GM19239 (cell line): ENCODE measurements at regions not wholly inside any gene's neighbourhood (a gene's known extent, or its start where the extent isn't known, plus 50 kb on each side); places are given as distances from the start of the nearest gene placed in this dataset.
"Not testable (repeated sequence)": the region's sequence is repeated elsewhere in the genome, so short reads cannot be mapped to it uniquely, and the experiment has no call there.

Experiments used
- DNase-seq: peaks from one replicate; pipeline ENCODE4 v3.0.0; 2011; ENCODE audit warnings: low spot score; ENCODE audit not compliant: insufficient read length
- FAIRE-seq: peaks from 2 replicates; lab custom pipeline; 2011; peaks lifted over from hg19 to GRCh38; lab: Jason Lieb, UNC

DNA sequence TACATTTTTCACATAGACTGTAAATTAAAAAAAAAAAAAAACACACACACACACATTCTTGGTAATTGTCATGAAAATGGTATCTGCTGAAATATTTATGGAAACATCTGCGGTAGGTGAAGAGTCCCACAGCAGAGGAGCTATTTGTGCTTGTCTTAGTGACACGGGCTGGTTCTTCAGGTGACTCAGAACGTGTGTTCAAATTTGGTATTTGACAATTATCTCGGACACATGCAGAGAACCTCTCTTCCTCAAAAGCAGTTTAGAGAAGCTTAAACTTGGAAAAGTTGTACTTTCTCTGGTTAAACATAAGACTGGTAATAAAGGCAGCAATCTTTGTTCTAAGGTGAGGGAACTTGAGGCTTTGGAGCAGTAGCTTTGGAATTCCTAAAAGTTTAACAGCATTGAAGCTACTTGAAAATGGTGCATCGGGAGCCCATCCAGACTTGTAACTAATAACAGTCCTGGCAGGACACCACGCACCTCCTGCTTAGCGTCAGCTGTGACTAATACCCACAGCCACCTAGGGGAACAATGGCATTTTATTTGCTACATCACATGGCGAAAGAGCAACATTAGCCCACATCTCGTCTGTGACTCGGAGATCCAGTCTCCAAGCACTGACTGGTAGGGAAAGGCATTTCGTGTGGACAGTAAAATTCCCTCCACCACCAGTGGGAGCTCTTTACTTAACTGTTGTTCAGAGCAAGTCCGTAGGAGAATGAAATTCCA lies 1505.1 kb upstream of the SLC10A2 start:
- FAIRE-seq: no peak
- DNase-seq: no peak

DNA sequence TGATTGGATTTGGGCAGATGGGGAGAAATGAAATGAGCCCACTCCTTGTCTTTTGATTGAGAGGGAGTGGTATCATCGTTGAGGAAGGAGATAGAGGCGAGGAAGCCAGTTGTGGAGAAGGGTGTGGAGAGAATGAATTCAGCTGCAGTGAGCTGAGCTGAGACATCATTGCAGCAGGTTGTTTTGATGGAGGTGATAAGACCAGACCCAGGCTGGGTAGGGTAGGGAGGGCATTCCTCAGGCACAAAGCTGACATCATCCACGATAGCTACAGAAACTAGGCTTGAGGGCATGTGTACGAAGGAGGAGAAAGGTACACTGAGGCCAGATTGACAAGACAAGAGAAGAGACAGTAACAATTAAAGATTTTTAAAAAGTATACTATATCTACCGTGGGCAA lies 1500.9 kb upstream of the SLC10A2 start:
- no peak for DNase-seq
- no peak for FAIRE-seq

DNA sequence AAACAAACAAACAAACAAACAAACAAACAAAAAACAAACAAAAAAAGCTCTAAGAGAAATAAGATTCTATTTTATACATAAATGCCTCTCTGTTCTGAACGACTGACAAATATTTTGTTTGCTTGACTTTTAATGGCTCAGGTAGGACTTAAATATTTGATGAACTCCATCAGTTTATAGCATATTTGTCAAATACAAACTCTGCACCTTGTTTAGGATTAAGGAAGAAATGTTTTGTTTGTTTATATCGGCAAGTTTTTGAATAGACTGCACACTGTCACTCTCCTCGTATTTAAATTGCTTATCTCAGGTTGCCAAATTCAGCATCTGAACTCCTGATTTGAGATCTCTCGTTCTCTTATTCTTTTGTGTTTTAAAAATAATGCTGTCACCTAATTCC lies 1499.7 kb upstream of the SLC10A2 start:
- no peak for DNase-seq
- FAIRE-seq: no peak

DNA sequence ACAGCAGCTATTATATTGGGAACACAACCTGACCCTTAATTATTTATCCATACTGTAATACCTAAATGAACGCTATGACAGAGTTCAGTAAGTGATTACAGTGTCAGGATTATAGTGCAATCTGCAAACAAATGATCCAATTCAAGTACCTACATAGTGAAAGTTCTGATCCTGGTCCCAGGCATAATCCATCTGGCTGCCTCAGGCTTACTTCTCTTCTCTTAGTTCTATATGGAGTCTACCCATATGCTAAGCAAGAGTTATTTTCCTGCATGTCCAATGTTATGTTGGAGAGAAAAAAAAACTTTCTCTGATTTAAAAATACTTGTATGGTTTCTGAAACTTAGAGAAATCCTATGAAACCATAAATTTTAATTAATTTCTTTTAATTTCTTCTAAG lies 1487.7 kb upstream of the SLC10A2 start:
- FAIRE-seq: no peak

DNA sequence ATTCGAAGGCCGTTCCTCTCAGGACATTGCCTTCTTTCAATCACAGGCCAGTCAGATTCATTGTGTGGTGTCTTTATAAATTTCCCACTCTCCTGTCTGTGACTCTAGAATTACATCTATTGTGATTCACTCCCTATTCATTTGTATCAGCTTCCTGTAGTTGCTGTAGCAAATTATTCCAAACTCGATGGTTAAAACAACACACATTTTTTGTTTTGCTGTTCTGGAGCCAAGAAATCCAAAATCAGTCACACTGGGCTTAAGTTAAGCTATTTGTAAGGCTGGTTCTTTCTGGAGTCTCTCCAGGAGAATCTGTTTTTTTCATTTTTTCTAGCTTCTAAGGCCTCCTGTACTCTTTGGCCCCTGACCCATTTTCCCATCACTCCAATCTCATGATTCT lies 1487.0 kb upstream of the SLC10A2 start:
- DNase-seq: no peak
- FAIRE-seq: no peak

More for the DNA sequence above, 1487.7 kb upstream of the SLC10A2 start:
- no peak for DNase-seq

DNA sequence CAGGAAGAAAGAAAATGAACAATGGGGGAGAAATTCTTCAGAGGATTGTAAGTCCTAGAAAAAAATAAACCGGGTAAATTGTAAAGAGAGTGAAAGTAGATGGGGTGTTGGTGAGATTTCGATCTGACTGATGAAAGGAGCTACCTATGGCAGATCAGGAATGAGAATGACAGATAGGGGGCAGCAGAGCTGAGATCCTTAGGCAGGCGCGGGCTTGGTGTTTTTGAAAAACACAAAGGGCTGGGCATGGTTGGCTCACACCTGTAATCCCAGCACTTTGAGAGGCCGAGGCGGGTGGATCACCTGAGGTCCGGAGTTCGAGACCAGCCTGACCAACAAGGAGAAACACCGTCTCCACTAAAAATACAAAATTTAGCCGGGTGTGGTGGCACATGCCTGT lies 1468.6 kb upstream of the SLC10A2 start:
- no peak for DNase-seq
- no peak for FAIRE-seq

DNA sequence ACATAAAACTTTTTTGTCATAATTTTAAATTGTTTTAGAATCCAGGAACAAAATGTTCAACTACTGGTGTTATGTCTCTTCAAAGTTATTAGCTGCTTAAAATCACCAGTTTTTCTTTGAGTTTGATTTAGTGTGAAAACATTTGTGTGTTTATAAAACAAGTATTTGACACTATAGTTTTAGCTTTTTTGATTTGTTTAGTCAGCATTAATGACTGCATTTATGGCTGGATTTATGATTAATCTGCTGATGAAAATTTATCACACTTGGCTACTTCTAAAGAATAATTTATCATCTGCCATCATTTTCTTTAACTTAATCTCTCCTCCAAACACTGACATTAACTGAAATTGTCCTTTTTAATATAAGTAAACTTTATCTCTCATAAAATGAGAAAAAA lies 1465.9 kb upstream of the SLC10A2 start:
- FAIRE-seq: no peak
- no peak for DNase-seq

DNA sequence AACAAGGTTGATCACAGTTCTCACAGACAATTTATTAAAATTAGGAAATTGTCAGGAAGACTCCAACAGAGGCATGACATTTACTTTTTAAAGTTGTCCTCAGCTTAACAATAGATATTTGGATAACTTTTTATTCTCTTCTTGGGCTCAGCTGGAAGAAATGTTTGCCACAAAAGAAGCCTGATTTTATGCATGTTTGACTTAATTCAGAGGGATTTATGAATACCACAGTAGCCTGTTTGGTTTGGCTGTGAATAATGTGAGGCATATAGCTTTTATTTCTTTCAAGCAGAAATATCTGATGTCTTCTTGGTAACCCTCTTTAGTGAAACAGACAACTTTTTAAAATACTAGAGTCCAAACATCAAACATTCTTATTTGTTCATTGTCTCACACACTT lies 1464.5 kb upstream of the SLC10A2 start:
- FAIRE-seq (no peak), DNase-seq (no peak)

DNA sequence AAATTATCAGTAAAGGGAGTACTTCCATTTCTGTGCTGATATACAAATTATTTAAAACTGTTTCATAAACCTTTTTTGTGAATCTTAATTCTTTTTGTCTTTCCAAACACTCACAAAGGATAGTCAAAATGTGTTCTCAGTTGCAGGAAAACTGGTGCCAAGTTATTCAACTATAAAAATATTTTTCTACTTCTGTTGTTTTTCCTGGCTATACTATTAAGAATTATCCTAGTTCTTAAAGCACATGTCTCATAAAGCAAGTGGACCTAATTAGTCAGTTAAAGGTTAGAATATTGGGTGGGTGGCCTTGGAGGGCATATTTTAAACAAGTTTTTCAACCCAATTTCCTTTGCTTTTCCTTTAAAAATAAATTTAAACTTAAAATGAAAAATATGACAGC lies 1460.3 kb upstream of the SLC10A2 start:
- no peak for DNase-seq
- FAIRE-seq: no peak

DNA sequence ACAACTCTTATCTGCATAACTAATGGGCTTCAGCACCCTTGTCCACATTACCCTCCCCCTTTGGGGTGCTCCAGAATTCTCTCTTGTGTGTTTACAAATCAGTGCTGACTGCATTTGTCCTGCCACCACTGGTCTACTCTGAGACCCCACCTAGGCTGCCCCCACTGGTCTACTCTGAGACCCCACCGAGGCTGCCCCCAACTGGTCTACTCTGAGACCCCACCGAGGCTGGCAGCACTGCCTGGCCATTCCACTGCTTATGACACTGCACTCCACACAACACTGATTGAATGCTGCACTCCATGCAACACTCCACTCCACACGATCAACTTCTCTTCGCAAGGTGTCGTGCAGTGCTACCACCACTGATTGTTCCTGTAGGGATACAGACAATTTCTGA lies 1459.2 kb upstream of the SLC10A2 start:
- DNase-seq (no peak), FAIRE-seq (no peak)

DNA sequence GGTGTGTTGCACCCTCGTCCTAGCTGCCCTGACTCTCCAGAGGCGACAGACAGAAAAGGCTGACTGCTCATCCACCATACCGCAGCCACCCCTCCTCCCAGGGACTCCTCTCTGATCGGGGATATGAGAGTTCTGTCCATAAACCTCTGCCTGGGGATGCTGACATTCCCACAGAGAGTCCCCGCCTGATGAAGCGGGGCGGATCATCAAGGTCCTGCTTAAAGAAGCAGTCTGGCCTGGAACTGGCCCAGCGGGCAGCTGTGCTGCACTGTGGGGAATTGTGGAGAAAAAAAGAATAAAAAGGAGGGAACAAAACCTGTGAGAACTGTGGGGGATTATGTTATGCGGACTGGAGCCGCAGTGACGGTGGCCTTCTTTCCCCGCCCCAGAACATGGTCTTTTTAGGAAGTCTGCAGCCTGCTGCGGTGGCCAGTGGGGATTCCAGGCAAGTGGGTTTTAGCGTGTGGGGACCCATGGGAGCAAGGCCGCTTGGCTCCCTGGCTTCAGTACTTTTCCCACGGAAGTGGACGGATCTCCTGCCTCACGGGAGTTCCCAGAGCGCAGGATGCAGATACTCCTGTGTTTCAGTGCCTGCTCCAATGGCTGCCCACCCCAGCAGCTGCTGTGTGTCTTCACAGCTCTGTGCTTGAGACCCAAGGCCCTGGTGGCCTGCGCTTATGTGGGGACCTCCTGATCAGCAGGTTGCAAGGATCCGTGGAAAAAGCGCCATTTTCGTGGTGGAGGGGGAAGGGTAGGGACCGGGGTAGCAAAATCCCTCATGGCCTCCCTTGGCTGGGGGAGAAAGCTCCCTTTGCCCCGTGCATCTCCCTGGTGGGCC lies 1456.2 kb upstream of the SLC10A2 start:
- no peak for DNase-seq
- FAIRE-seq: no peak

DNA sequence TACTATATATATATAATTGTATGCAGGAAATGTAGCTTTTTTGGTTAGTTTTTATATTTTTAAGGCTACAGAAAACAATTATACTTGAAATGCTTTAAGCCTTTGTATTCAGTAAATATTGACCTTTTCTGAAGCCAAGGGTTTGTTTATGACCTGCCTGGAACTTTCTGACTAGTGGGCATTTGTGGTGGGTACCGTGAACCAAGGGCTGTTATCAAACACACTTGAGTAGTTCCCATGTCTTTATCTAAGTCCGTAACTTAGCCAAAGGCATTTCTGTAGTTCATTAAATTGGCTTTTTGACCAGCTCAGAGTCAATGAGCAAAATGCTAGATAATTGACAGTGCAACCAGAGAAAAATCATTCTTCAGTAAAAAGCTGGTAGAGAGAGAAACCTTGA lies 1444.2 kb upstream of the SLC10A2 start:
- no peak for FAIRE-seq
- no peak for DNase-seq

DNA sequence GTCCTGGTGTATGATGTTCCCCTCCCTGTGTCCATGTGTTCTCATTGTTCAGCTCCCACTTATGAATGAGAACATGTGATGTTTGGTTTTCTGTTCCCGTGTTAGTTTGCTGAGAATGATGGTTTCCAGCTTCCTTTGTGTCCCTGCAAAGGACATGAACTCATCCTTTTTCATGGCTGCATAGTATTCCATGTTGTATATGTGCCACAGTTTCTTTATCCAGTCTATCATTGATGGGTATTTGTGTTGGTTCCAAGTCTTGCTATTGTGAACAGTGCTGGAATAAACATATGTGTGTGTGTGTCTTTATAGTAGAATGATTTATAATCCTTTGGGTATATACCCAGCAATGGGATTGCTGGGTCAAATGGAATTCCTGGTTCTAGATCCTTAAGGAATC lies 1427.3 kb upstream of the SLC10A2 start:
- DNase-seq, FAIRE-seq: not testable (repeated sequence)

DNA sequence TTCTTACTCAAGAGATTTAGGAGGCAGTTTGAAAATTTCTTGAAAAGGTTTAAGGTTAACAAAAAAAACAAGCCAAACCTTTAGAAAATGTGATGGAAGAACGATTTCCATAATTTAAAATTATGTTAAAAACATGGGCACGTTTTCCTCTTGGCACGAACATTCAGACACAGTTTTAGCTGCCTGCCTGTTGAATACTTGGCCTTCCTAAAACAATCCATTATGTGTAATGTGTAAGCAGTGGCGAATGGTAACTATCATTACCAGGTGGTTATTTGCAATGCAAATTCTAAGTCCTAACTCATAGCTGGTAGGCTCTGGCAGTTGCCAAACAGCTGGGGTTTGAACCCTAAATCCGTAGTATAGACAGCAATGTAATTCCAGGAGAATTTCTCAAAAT lies 1425.7 kb upstream of the SLC10A2 start:
- DNase-seq: no peak
- FAIRE-seq: no peak

DNA sequence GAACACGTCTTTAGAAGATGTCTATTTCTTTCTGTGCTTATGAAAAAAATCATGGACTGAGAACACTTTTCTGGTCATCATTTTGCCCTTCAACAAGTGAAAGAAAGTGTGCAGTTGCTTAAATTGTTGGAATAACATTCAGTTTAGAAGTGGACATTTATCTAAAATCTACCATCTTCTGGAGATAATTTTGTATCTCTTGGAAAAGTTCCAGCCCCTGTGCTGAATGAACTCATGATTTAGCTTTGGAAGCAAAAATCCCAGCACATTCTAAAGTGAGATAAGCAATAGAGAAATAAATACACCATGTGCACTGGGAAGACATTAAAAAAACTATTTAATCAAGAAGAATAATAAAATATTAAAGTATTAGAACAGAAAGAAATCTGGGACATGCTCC lies 1420.8 kb upstream of the SLC10A2 start:
- FAIRE-seq (no peak), DNase-seq (no peak)

DNA sequence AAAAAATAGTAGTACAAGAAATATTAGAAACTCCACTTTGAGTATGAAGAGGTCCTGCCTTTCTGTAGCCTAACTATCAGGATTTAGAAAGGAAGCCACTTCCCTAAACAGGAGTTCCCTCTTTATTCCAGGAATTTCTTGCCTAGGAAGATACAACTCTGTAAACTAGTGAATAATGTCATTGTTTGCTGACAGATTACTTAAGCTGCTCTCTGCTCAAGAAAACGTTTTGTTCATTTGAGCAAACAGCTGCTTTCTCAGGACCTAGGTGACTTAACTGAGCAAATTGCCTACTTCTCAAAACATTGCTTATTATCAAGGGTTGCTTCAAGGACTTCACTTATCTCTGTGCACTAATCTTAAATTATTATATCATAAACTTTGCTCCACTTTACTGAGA lies 1419.4 kb upstream of the SLC10A2 start:
- FAIRE-seq: no peak

DNA sequence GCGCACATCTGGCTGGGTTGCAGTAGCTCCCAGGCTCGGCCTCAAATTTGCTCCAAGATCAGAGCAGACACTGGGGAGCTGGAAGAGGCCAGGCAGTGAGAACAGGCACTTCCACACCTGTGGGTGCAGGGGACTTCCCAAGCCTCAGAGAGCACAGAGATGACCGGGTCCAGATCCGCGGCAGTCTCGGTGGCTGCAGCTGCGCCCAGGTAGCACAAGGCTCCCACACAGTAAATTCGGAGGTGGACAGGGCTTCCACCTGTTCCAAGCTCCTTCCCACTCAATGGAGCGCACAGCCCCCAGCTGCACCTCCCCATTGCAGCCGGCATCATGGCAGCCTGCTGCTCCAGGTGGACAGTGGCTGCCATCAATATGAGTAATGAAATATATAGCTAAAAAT lies 1417.4 kb upstream of the SLC10A2 start:
- DNase-seq (no peak), FAIRE-seq (no peak)

More for the DNA sequence above, 1419.4 kb upstream of the SLC10A2 start:
- no peak for DNase-seq

DNA sequence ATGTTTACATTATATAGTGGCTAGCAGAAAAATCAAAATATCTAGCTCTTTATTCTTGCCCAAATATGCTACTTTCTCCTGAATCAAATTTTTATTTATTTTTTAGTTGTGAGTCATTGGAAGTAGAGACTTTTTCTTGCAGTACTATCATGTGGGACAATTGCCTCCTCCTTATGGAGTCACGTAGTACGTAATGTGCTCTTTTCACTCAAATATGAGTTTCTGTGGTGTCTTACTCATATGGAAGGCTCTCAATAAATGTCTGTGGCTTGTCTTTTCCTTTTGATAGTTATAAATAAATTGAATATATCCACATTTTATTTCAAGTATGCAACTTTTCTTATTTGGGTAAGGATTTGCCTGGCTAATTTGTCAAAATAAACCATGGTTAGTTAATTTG lies 1411.0 kb upstream of the SLC10A2 start:
- FAIRE-seq: no peak
- DNase-seq: no peak

DNA sequence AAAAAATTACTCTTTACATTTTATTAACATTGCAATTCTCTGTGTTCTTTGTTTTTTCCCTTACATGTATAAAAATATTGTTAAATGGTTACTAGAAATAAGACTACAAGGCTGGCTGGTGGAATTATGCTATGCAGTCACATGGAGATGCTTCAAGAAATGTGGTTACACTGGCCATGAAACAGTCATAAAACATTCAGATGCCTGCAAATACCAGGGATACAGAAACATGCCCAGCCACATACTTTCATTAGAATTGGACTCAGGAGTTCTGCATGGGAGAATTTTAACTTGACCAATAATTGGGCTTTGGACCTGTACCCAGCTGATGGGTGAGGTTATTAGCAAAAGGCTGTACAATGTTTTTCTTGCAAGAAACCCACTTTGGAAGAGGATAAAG lies 1407.7 kb upstream of the SLC10A2 start:
- FAIRE-seq (no peak), DNase-seq (no peak)

DNA sequence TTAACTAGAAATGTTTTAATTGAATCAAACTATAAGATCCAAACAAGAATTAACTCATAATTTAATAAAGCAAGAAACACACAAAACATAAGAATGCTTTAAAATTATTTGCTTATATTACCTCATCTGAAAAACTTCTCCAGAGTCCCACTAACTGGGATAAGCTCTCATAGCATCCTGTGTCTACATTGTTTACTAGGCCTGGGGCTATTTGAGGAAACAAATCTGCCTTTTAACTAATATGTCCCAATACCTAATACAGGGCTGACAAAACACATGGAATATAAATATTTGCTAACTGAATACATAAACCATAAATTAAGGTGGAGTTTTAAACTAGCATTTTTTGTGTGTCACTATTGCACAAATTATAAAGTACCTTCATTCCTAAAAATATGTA lies 1399.8 kb upstream of the SLC10A2 start:
- FAIRE-seq (no peak), DNase-seq (no peak)

DNA sequence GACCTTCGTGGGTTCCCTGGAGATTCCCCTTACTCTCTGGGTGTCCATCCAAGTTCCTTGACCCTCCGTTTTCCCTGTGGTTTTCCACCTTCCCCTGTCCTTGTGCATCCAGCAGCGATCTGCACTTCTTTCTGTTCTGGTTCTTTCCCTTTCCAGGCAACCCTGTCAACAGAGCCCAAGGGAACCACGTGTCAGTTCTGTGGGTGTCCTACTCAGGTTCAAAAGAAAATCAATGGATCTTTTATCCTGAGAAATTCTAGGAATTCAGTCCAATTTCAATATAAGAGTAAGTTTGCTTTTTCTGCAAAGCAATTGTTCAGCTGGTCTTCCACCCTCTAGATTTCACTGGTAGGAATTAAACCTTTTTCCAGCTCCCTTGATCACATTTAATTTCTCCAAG lies 1394.8 kb upstream of the SLC10A2 start:
- no peak for DNase-seq
- no peak for FAIRE-seq

DNA sequence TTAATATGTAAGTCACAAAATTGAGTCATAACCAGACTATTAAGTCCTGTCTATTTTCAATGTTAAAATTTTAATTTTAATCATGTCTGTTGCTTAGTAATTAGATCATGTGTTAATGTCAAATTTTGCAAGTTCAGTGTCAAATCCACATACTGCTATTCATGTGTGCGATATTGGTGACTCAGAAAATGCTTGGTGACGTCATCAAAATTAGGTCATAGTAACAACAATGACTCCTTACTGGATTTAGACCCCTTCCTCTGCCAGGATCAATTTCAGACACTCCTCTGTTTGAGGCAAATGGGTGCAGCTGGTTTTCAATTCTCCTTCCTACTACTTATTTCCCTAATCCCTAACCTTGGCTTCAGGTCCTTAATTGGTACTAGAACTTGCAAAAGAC lies 1394.3 kb upstream of the SLC10A2 start:
- DNase-seq: no peak
- no peak for FAIRE-seq
